ENCODE measurements at regions not wholly inside any gene's neighbourhood (a gene's known extent, or its start where the extent isn't known, plus 50 kb on each side); places are given as distances from the start of the nearest gene placed in this dataset.

- no peaks in the 10 kb centered on the region for H3K4me1 ChIP-seq (ENCODE audit: control insufficient read depth, insufficient read depth, low read length)
- TF ChIP-seq ZSCAN30 (tag by site-specific recombination; IDR thresholded peaks at IDR 0.05) (no peak), SP3 (tag by site-specific recombination; IDR thresholded peaks at IDR 0.05) (no peak), ZNF19 (tag by site-specific recombination; IDR thresholded peaks at IDR 0.05; ENCODE audit: low read depth) (no peak), ZNF514 (tag by site-specific recombination; IDR thresholded peaks at IDR 0.05) (no peak), ZNF639 (tag by site-specific recombination; IDR thresholded peaks at IDR 0.05) (no peak), ATF2 (tag by site-specific recombination; IDR thresholded peaks at IDR 0.05; ENCODE audit: low read depth) (no peak), ZSCAN16 (tag by site-specific recombination; IDR thresholded peaks at IDR 0.05) (no peak), ZNF626 (tag by site-specific recombination; IDR thresholded peaks at IDR 0.05) (no peak)
- ChIA-PET CTCF (no interaction called here), POLR2A (no interaction called here)
- no peak overlapping the region for H3K27ac ChIP-seq (ENCODE audit: extremely low read depth, low read depth, low read length)
- H3K36me3 ChIP-seq (ENCODE audit: control insufficient read depth in 2 of 2, insufficient read depth in 1 of 2, low read length in 2 of 2): no peaks in the 10 kb centered on the region
- H3K4me3 ChIP-seq (ENCODE audit: low read depth, low read length): no peak overlapping the region
- no peaks in the 10 kb centered on the region for H3K9me3 ChIP-seq (ENCODE audit: control insufficient read depth, insufficient read depth, low read depth, low read length)
Observed at GRCh38 chr21:25149022-25149421, 458.3 kb downstream of the MRPL39 start.

- TF ChIP-seq ZNF404 (tag by site-specific recombination; IDR thresholded peaks at IDR 0.05): no peak
- Histone ChIP-seq H3K36me3 (ENCODE audit: control insufficient read depth in 2 of 2, insufficient read depth in 1 of 2, low read length in 2 of 2) (no peaks in the 10 kb centered on the region), H3K4me3 (ENCODE audit: low read depth, low read length) (no peak overlapping the region), H3K9me3 (ENCODE audit: control insufficient read depth, insufficient read depth, low read depth, low read length) (no peaks in the 10 kb centered on the region), H3K4me1 (ENCODE audit: control insufficient read depth, insufficient read depth, low read length) (no peaks in the 10 kb centered on the region), H3K27ac (ENCODE audit: extremely low read depth, low read depth, low read length) (no peak overlapping the region)
- ChIA-PET POLR2A (no interaction called here), CTCF (no interaction called here)
Observed at GRCh38 chr21:25139414-25139813, 467.9 kb downstream of the MRPL39 start.

- CTCF ChIA-PET: no interaction called here
- Histone ChIP-seq H3K4me1 (ENCODE audit: control insufficient read depth, insufficient read depth, low read length) (no peaks in the 10 kb centered on the region), H3K4me3 (ENCODE audit: low read depth, low read length) (no peak overlapping the region), H3K27ac (ENCODE audit: extremely low read depth, low read depth, low read length) (no peak overlapping the region), H3K9me3 (ENCODE audit: control insufficient read depth, insufficient read depth, low read depth, low read length) (no peaks in the 10 kb centered on the region), H3K36me3 (ENCODE audit: control insufficient read depth in 2 of 2, insufficient read depth in 1 of 2, low read length in 2 of 2) (no peaks in the 10 kb centered on the region)
- POLR2A ChIA-PET: no interaction called here
- no peak for TF ChIP-seq ZNF830 (tag by site-specific recombination; IDR thresholded peaks at IDR 0.05; ENCODE audit: low read depth)
- no peak for TF ChIP-seq HOXA7 (CRISPR knock-in tag; IDR thresholded peaks at IDR 0.05; ENCODE audit: borderline replicate concordance)
- TF ChIP-seq CTCF (tag by site-specific recombination; IDR thresholded peaks at IDR 0.05): no peak
- no peak for TF ChIP-seq REST (tag by site-specific recombination; IDR thresholded peaks at IDR 0.05)
- TF ChIP-seq ZBTB17 (tag by site-specific recombination; IDR thresholded peaks at IDR 0.05): no peak
- no peak for TF ChIP-seq ZNF10 (tag by site-specific recombination; IDR thresholded peaks at IDR 0.05)
- TF ChIP-seq WT1 (tag by site-specific recombination; IDR thresholded peaks at IDR 0.05): no peak
- no peak for TF ChIP-seq ZNF214 (tag by site-specific recombination; IDR thresholded peaks at IDR 0.05; ENCODE audit: borderline replicate concordance)
- TF ChIP-seq ZNF114 (tag by site-specific recombination; IDR thresholded peaks at IDR 0.05): no peak
- no peak for TF ChIP-seq FEZF1 (tag by site-specific recombination; IDR thresholded peaks at IDR 0.05)
- no peak for TF ChIP-seq ZNF558 (tag by site-specific recombination; IDR thresholded peaks at IDR 0.05)
- no peak for TF ChIP-seq KLF8 (tag by site-specific recombination; IDR thresholded peaks at IDR 0.05)
- no peak for TF ChIP-seq PRDM6 (tag by site-specific recombination; IDR thresholded peaks at IDR 0.05)
- no peak for TF ChIP-seq ELK4 (IDR thresholded peaks at IDR 0.05; ENCODE audit: borderline replicate concordance, low read depth, low read length)
Observed at GRCh38 chr21:25133939-25134338, 473.3 kb downstream of the MRPL39 start.

Data from HEK293 (cell line).